ENCODE measurements at regions not wholly inside any gene's neighbourhood (a gene's known extent, or its start where the extent isn't known, plus 50 kb on each side); places are given as distances from the start of the nearest gene placed in this dataset.

- no peak for TF ChIP-seq CTCF (conservative IDR thresholded peaks at IDR 0.05; ENCODE audit: low read length)
- TF ChIP-seq EZH2phosphoT487 (IDR thresholded peaks at IDR 0.05; ENCODE audit: borderline replicate concordance, low read depth, low read length) = no peak
Measured at GRCh38 chr5:4164167-4164566, 568.5 kb downstream of the IRX1 start.

Measured in OCI-LY7 (cell line).